ENCODE measurements at regions not wholly inside any gene's neighbourhood (a gene's known extent, or its start where the extent isn't known, plus 50 kb on each side); places are given as distances from the start of the nearest gene placed in this dataset.

GRCh38 chr12:68434391-68435298 is 102.5 kb upstream of the MDM1 start:
- TF ChIP-seq, protein P1, sequence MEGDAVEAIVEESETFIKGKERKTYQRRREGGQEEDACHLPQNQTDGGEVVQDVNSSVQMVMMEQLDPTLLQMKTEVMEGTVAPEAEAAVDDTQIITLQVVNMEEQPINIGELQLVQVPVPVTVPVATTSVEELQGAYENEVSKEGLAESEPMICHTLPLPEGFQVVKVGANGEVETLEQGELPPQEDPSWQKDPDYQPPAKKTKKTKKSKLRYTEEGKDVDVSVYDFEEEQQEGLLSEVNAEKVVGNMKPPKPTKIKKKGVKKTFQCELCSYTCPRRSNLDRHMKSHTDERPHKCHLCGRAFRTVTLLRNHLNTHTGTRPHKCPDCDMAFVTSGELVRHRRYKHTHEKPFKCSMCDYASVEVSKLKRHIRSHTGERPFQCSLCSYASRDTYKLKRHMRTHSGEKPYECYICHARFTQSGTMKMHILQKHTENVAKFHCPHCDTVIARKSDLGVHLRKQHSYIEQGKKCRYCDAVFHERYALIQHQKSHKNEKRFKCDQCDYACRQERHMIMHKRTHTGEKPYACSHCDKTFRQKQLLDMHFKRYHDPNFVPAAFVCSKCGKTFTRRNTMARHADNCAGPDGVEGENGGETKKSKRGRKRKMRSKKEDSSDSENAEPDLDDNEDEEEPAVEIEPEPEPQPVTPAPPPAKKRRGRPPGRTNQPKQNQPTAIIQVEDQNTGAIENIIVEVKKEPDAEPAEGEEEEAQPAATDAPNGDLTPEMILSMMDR (conservative IDR thresholded peaks at IDR 0.05) = no peak
- no peak for TF ChIP-seq ZFX (IDR thresholded peaks at IDR 0.05)

All from C4-2B (cell line).